ENCODE measurements at regions not wholly inside any gene's neighbourhood (a gene's known extent, or its start where the extent isn't known, plus 50 kb on each side); places are given as distances from the start of the nearest gene placed in this dataset.

DNA sequence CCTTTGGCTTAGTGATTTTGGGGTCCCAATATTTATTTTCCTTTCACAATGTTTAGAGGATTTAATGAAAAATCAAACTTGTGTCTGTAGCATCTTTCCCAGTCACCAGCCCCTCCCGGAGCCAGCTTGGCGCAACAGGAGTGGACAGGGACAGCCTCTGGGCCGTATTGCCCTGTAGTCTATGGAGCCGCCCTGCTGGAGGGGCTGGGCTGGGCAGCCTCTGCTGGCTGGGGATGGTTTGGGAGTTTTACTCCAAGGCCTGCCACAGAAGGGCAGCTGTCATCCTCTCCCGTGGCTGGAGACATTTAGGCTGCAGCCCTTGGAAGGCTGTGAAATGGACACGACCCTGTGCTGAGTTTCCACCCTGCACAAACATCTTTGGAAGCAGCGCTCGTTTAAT lies 89.4 kb upstream of the RGMA start:
- CTCF ChIA-PET = interaction anchor here (0.7 kb wide), 1 partner anchor 15 kb away, joined by 3 read pairs; no protein-coding TSS in a partner anchor
- POLR2A ChIA-PET = no interaction called here
- intact Hi-C loops (cut with micrococcal nuclease) = no loop called here
- no peaks in the 10 kb centered on the region for H3K4me1 Mint-ChIP-seq (ENCODE audit: low read depth)
- peaks cover 5% of the 10 kb centered on the region for H3K27me3 Mint-ChIP-seq
- DNase-seq = no peak
- H3K36me3 Mint-ChIP-seq = no peaks in the 10 kb centered on the region
- H3K4me3 Mint-ChIP-seq = no peak overlapping the region
- no peak overlapping the region for H3K27ac Mint-ChIP-seq
- no peaks in the 10 kb centered on the region for H3K9me3 Mint-ChIP-seq

GRCh38 chr15:93176065-93176464 lies 87.1 kb upstream of the RGMA start:
- Mint-ChIP-seq H3K4me1 (ENCODE audit: low read depth) (no peaks in the 10 kb centered on the region), H3K36me3 (no peaks in the 10 kb centered on the region), H3K27ac (no peak overlapping the region), H3K9me3 (no peaks in the 10 kb centered on the region), H3K27me3 (peaks cover 11% of the 10 kb centered on the region), H3K4me3 (no peak overlapping the region)
- no peak for DNase-seq
- ChIA-PET POLR2A (no interaction called here), CTCF (no interaction called here)
- intact Hi-C loops (cut with micrococcal nuclease) = no loop called here

DNA sequence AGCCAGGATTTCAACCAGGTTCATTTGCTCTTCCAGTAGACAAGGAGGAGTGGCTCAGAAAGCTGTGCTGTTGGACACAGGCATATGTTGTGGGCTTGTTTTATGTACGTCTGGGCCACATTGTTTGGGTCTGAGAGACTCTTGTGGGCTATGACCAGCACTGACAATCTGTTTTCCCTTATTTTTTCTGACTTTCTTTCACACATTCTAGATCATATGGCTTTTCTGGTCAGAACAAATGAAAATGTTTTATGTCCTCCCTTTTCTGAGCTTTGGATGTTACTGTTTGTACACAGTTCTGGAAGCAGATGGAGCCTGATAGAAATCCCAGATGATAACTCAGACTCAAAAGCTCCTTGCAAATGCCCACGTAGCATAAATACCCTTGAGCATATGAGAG lies 85.8 kb upstream of the RGMA start:
- H3K27ac Mint-ChIP-seq = no peak overlapping the region
- H3K4me1 Mint-ChIP-seq (ENCODE audit: low read depth) = no peaks in the 10 kb centered on the region
- CTCF ChIA-PET = interaction anchor here (0.6 kb wide), 1 partner anchor 87 kb away, joined by 3 read pairs; no protein-coding TSS in a partner anchor
- H3K4me3 Mint-ChIP-seq = no peak overlapping the region
- peaks cover 16% of the 10 kb centered on the region for H3K27me3 Mint-ChIP-seq
- no peaks in the 10 kb centered on the region for H3K9me3 Mint-ChIP-seq
- no peak for DNase-seq
- intact Hi-C loops (cut with micrococcal nuclease) = no loop called here
- POLR2A ChIA-PET = no interaction called here
- H3K36me3 Mint-ChIP-seq = no peaks in the 10 kb centered on the region

GRCh38 chr15:93173369-93173768 lies 84.4 kb upstream of the RGMA start:
- Mint-ChIP-seq H3K4me1 (ENCODE audit: low read depth) (no peaks in the 10 kb centered on the region), H3K4me3 (no peak overlapping the region), H3K27me3 (peaks cover 16% of the 10 kb centered on the region), H3K27ac (no peak overlapping the region), H3K9me3 (no peaks in the 10 kb centered on the region), H3K36me3 (no peaks in the 10 kb centered on the region)
- ChIA-PET POLR2A (no interaction called here), CTCF (no interaction called here)
- intact Hi-C loops (cut with micrococcal nuclease) = no loop called here
- no peak for DNase-seq

DNA sequence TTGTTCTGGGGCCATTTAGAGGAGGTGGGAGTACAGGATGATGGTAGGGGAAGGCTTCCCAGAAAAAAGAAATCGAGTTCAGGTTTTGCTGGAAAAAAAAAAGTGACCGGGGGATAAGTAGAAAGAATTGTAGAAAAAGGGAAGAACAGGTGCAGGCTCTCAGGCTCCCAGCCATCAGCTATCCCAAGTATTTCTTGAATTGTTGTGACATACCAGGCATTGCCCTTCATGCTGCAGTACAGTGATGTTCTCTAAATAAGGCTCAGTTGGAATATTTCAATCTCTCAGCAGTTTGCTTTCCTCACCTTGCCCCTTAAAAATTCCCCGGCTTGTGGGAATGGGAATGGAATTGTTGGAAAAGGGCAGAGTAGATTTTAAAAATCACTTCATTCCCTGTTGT lies 82.5 kb upstream of the RGMA start:
- Mint-ChIP-seq H3K27ac (no peak overlapping the region), H3K4me3 (no peak overlapping the region), H3K4me1 (ENCODE audit: low read depth) (peaks cover 3% of the 10 kb centered on the region), H3K27me3 (peaks cover 16% of the 10 kb centered on the region), H3K36me3 (no peaks in the 10 kb centered on the region), H3K9me3 (no peaks in the 10 kb centered on the region)
- POLR2A ChIA-PET = no interaction called here
- CTCF ChIA-PET = no interaction called here
- intact Hi-C loops (cut with micrococcal nuclease) = no loop called here
- DNase-seq = no peak

- ChIA-PET CTCF (interaction anchor here (0.6 kb wide), 1 partner anchor 1176 kb away, joined by 3 read pairs; no protein-coding TSS in a partner anchor), POLR2A (no interaction called here)
- DNase-seq = no peak
- Mint-ChIP-seq H3K27ac (no peak overlapping the region), H3K4me3 (no peak overlapping the region), H3K27me3 (peaks cover 14% of the 10 kb centered on the region), H3K36me3 (no peaks in the 10 kb centered on the region), H3K4me1 (ENCODE audit: low read depth) (peaks cover 3% of the 10 kb centered on the region), H3K9me3 (no peaks in the 10 kb centered on the region)
- intact Hi-C loops (cut with micrococcal nuclease) = no loop called here
These were observed 81.3 kb upstream of the RGMA start for GRCh38 chr15:93170329-93170728.

GRCh38 chr15:93168910-93169309 lies 79.9 kb upstream of the RGMA start:
- no peak for DNase-seq
- no peaks in the 10 kb centered on the region for H3K36me3 Mint-ChIP-seq
- H3K4me3 Mint-ChIP-seq = no peak overlapping the region
- CTCF ChIA-PET = no interaction called here
- intact Hi-C loops (cut with micrococcal nuclease) = no loop called here
- H3K27ac Mint-ChIP-seq = no peak overlapping the region
- peaks cover 13% of the 10 kb centered on the region for H3K4me1 Mint-ChIP-seq (ENCODE audit: low read depth)
- H3K27me3 Mint-ChIP-seq = peaks cover 11% of the 10 kb centered on the region
- no peaks in the 10 kb centered on the region for H3K9me3 Mint-ChIP-seq
- POLR2A ChIA-PET = no interaction called here

- H3K36me3 Mint-ChIP-seq = no peaks in the 10 kb centered on the region
- H3K4me3 Mint-ChIP-seq = no peak overlapping the region
- H3K4me1 Mint-ChIP-seq (ENCODE audit: low read depth) = peaks cover 15% of the 10 kb centered on the region
- POLR2A ChIA-PET = interaction anchor here (1.6 kb wide), 1 partner anchor 79 kb away, joined by 3 read pairs; no protein-coding TSS in a partner anchor
- H3K27me3 Mint-ChIP-seq = peaks cover 11% of the 10 kb centered on the region
- DNase-seq = no peak
- CTCF ChIA-PET = no interaction called here
- intact Hi-C loops (cut with micrococcal nuclease) = no loop called here
- H3K27ac Mint-ChIP-seq = no peak overlapping the region
- H3K9me3 Mint-ChIP-seq = no peaks in the 10 kb centered on the region
These were observed 78.3 kb upstream of the RGMA start for GRCh38 chr15:93167291-93167690.

GRCh38 chr15:93166675-93167074 lies 77.7 kb upstream of the RGMA start:
- CTCF ChIA-PET = interaction anchor here (0.7 kb wide), 1 partner anchor 452 kb away, joined by 3 read pairs; no protein-coding TSS in a partner anchor
- H3K27ac Mint-ChIP-seq = no peak overlapping the region
- DNase-seq = no peak

GRCh38 chr15:93165734-93166470 lies 76.9 kb upstream of the RGMA start:
- Mint-ChIP-seq H3K27me3 (peaks cover 5% of the 10 kb centered on the region), H3K36me3 (no peaks in the 10 kb centered on the region), H3K4me1 (ENCODE audit: low read depth) (peaks cover 15% of the 10 kb centered on the region), H3K9me3 (no peaks in the 10 kb centered on the region), H3K27ac (no peak overlapping the region), H3K4me3 (no peak overlapping the region)
- ChIA-PET POLR2A (interaction anchor here (1.6 kb wide), 1 partner anchor 78 kb away, joined by 3 read pairs; no protein-coding TSS in a partner anchor), CTCF (interaction anchor here (0.7 to 1.0 kb wide), 2 partner anchors 77 to 451 kb away, joined by 3 read pairs; partner anchors contain the start of gene RGMA)
- intact Hi-C loops (cut with micrococcal nuclease) = loop anchor here (2.0 kb wide), 1 partner anchor 47 kb away; no protein-coding TSS in a partner anchor
- DNase-seq = no peak

More at GRCh38 chr15:93166675-93167074, 77.7 kb upstream of the RGMA start:
- no peaks in the 10 kb centered on the region for H3K36me3 Mint-ChIP-seq
- peaks cover 10% of the 10 kb centered on the region for H3K27me3 Mint-ChIP-seq
- POLR2A ChIA-PET = interaction anchor here (1.6 kb wide), 1 partner anchor 78 kb away, joined by 3 read pairs; no protein-coding TSS in a partner anchor
- no peaks in the 10 kb centered on the region for H3K9me3 Mint-ChIP-seq
- H3K4me3 Mint-ChIP-seq = no peak overlapping the region
- peaks cover 15% of the 10 kb centered on the region for H3K4me1 Mint-ChIP-seq (ENCODE audit: low read depth)
- intact Hi-C loops (cut with micrococcal nuclease) = no loop called here

DNA sequence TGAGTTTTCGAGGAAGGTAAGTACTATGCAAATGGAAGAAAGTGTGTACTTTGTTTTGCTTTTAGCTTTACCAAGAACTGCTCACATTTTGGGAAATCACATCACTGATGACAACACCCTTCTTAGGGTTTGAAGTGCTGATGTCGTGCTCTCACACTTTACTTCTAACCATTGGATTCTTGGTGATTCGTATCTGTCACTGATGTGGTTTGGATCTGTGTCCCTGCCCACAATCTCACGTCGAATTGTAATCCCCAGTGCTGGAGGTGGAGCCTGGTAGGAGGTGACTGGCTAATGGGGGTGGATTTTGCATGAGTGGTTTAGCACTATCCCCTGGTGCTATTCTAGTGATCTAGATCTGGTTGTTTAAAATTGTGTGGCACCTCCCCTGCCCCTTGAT lies 75.4 kb upstream of the RGMA start:
- Mint-ChIP-seq H3K9me3 (no peaks in the 10 kb centered on the region), H3K4me3 (no peak overlapping the region), H3K36me3 (no peaks in the 10 kb centered on the region), H3K27me3 (no peaks in the 10 kb centered on the region), H3K4me1 (ENCODE audit: low read depth) (peaks cover 15% of the 10 kb centered on the region), H3K27ac (peak overlapping the region; percentile 50)
- intact Hi-C loops (cut with micrococcal nuclease) = loop anchor here (1.0 to 2.0 kb wide), 2 partner anchors 46 to 360 kb away; no protein-coding TSS in a partner anchor
- POLR2A ChIA-PET = no interaction called here
- DNase-seq = peak; percentile 80
- CTCF ChIA-PET = interaction anchor here (0.8 kb wide), 1 partner anchor 77 kb away, joined by 4 read pairs; no protein-coding TSS in a partner anchor

GRCh38 chr15:93162560-93162959 lies 73.5 kb upstream of the RGMA start:
- CTCF ChIA-PET = no interaction called here

GRCh38 chr15:93159930-93160329 lies 70.9 kb upstream of the RGMA start:
- no peak for DNase-seq
- H3K9me3 Mint-ChIP-seq = peaks cover 4% of the 10 kb centered on the region
- peaks cover 11% of the 10 kb centered on the region for H3K4me1 Mint-ChIP-seq (ENCODE audit: low read depth)
- CTCF ChIA-PET = no interaction called here
- no peak overlapping the region for H3K4me3 Mint-ChIP-seq
- no peaks in the 10 kb centered on the region for H3K27me3 Mint-ChIP-seq
- no peak overlapping the region for H3K27ac Mint-ChIP-seq
- intact Hi-C loops (cut with micrococcal nuclease) = loop anchor here (10.0 kb wide), 1 partner anchor 125 kb away; no protein-coding TSS in a partner anchor
- POLR2A ChIA-PET = no interaction called here
- no peaks in the 10 kb centered on the region for H3K36me3 Mint-ChIP-seq

More at GRCh38 chr15:93162560-93162959, 73.5 kb upstream of the RGMA start:
- H3K4me1 Mint-ChIP-seq (ENCODE audit: low read depth) = peaks cover 15% of the 10 kb centered on the region
- no peaks in the 10 kb centered on the region for H3K36me3 Mint-ChIP-seq
- no peak overlapping the region for H3K27ac Mint-ChIP-seq
- H3K4me3 Mint-ChIP-seq = no peak overlapping the region
- DNase-seq = no peak
- POLR2A ChIA-PET = no interaction called here
- no peaks in the 10 kb centered on the region for H3K9me3 Mint-ChIP-seq
- no peaks in the 10 kb centered on the region for H3K27me3 Mint-ChIP-seq
- intact Hi-C loops (cut with micrococcal nuclease) = no loop called here
